ENCODE measurements at regions not wholly inside any gene's neighbourhood (a gene's known extent, or its start where the extent isn't known, plus 50 kb on each side); places are given as distances from the start of the nearest gene placed in this dataset.
"Not testable (repeated sequence)": the region's sequence is repeated elsewhere in the genome, so short reads cannot be mapped to it uniquely, and the experiment has no call there.

- TF ChIP-seq CTCF (conservative IDR thresholded peaks at IDR 0.05 in 1 of 2, IDR thresholded peaks at IDR 0.05 in 1 of 2; ENCODE audit: low read depth in 1 of 2, low read length in 2 of 2); EZH2 (IDR thresholded peaks at IDR 0.05; ENCODE audit: low read length, missing control alignments): not testable (repeated sequence)
These were observed 74.0 kb downstream of the DAPL1 start for GRCh38 chr2:158869122-158869521.
